Cardiac fibroblast (primary cell): ENCODE measurements at regions not wholly inside any gene's neighbourhood (a gene's known extent, or its start where the extent isn't known, plus 50 kb on each side); places are given as distances from the start of the nearest gene placed in this dataset.

Experiments
- DNase-seq, 2 donors: peaks; one replicate each; pipeline versions ENCODE4 v3.0.0 to v3.0.0-alpha.2; 2010; ENCODE audit warnings: low read depth in 2 of 2
- H3K4me3 ChIP-seq, 2 donors: replicated peaks in 1 of 2; 1 replicate in 1 of 2; 2 replicates in 1 of 2; pipeline ENCODE4 v1.5.1; 2011; ENCODE audit warnings: low read depth in 2 of 2, low read length in 2 of 2, mild to moderate bottlenecking in 2 of 2, moderate library complexity in 1 of 2
- CTCF ChIP-seq: IDR thresholded peaks from one replicate; pipeline ENCODE4 v1.5.1; 2011; ENCODE audit warnings: low read depth, mild to moderate bottlenecking, low read length, inconsistent platforms

- TF ChIP-seq CTCF = no peak
- no peak for DNase-seq
- no peak overlapping the region for H3K4me3 ChIP-seq
These were observed 242.8 kb downstream of the CCSER2 start for GRCh38 chr10:84571146-84571545.

DNA sequence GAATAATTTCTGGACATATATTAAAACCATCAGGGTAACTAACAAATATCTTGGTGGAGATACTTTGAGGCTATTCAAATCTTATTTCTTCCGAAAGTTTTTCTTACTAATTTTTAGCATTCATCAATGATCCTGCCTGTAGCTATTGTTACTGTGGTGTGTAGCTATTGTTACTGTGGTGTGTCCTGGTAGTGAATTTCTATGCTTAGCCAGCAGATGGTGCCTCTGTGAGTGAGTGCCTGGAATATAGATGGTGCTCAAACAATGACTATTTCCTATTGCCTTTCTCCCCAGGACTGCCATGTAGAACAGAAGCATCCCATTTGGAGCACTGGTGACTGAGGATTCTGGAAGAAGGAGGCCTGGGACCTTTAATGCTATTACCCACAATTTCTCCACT lies 245.7 kb downstream of the CCSER2 start:
- no peak for DNase-seq
- no peak overlapping the region for H3K4me3 ChIP-seq
- TF ChIP-seq CTCF = no peak

GRCh38 chr10:84581976-84582375 lies 253.6 kb downstream of the CCSER2 start:
- no peak overlapping the region for H3K4me3 ChIP-seq
- no peak for DNase-seq
- no peak for TF ChIP-seq CTCF

GRCh38 chr10:84583501-84583900 lies 255.1 kb downstream of the CCSER2 start:
- no peak overlapping the region for H3K4me3 ChIP-seq
- TF ChIP-seq CTCF = no peak
- DNase-seq = no peak

GRCh38 chr10:84587789-84588188 lies 259.4 kb downstream of the CCSER2 start:
- H3K4me3 ChIP-seq = no peak overlapping the region
- no peak for DNase-seq
- TF ChIP-seq CTCF = no peak

DNA sequence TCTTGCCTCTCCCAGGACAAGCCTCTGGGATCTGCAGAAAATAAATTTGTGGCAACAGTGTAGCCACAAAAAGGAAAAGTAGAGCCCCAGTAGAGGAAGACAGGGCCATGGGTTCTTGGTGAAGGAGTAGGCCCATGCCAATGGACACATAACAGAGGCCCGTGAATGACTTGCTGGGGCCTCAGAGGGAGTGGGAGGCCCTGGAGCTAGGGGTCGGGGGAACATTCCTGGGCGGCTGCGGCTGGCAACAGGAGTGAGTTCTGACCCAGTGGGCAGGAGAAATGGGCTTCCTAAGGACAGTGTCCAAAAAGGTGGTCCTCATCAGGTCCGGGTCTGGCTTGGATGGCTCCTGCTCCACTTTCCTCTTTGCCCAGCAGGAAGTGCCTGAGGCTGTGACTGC lies 260.0 kb downstream of the CCSER2 start:
- DNase-seq = no peak

More for the DNA sequence above, 260.0 kb downstream of the CCSER2 start:
- no peak overlapping the region for H3K4me3 ChIP-seq
- TF ChIP-seq CTCF = no peak
